ENCODE measurements at regions not wholly inside any gene's neighbourhood (a gene's known extent, or its start where the extent isn't known, plus 50 kb on each side); places are given as distances from the start of the nearest gene placed in this dataset.

- no peak for TF ChIP-seq ZNF274 (IDR thresholded peaks at IDR 0.05; ENCODE audit: low read depth, low read length)
- TF ChIP-seq YY1 (IDR thresholded peaks at IDR 0.05; ENCODE audit: insufficient read depth, insufficient read length), result no peak
- no peak for TF ChIP-seq SUZ12 (IDR thresholded peaks at IDR 0.05; ENCODE audit: extremely low read depth, insufficient read depth, insufficient read length)
These were observed 396.8 kb downstream of the RPS29 start for GRCh38 chr14:49189375-49189774.
